OCI-LY1 (cell line): ENCODE measurements at regions not wholly inside any gene's neighbourhood (a gene's known extent, or its start where the extent isn't known, plus 50 kb on each side); places are given as distances from the start of the nearest gene placed in this dataset.

Source experiments
- H2AFZ ChIP-seq: fragments of 200-600 bp; sonication (generic), shearing (Covaris generic); 2 replicates; pipeline ENCODE4 v1.6.0; 2014; ENCODE audit warnings: antibody characterized with exemption, mild to moderate bottlenecking, low read length
- H3F3A ChIP-seq: fragments of 200-600 bp; sonication (generic), shearing (Covaris generic); 2 replicates; pipeline ENCODE4 v1.6.0; 2014; ENCODE audit warnings: mild to moderate bottlenecking, antibody characterized with exemption, low read length, moderate library complexity; ENCODE audit not compliant: insufficient read depth
- H3K27ac ChIP-seq: fragments of 200-600 bp; sonication (generic); 2 replicates; pipeline ENCODE4 v1.5.1; 2014; ENCODE audit warnings: low read length, mixed run types, mild to moderate bottlenecking, low read depth; ENCODE audit not compliant: poor library complexity, severe bottlenecking
- H3K27me3 ChIP-seq: fragments of 200-600 bp; sonication (generic); 2 replicates; pipeline ENCODE4 v1.6.0; 2014; ENCODE audit warnings: antibody characterized with exemption, mild to moderate bottlenecking, low read length, moderate library complexity; ENCODE audit not compliant: insufficient read depth
- H3K36me3 ChIP-seq: fragments of 200-600 bp; sonication (generic); 2 replicates; pipeline ENCODE4 v1.6.1; 2014; ENCODE audit warnings: mild to moderate bottlenecking, antibody characterized with exemption, low read length, moderate library complexity, mixed read lengths; ENCODE audit not compliant: insufficient read depth
- H3K4me1 ChIP-seq: fragments of 200-600 bp; sonication (generic); 2 replicates; pipeline ENCODE4 v1.5.1; 2014; ENCODE audit warnings: mild to moderate bottlenecking, low read length, moderate library complexity; ENCODE audit not compliant: insufficient read depth, severe bottlenecking
- H3K4me2 ChIP-seq: fragments of 200-600 bp; sonication (generic), shearing (Covaris generic); 2 replicates; pipeline ENCODE4 v1.6.1; 2014; ENCODE audit warnings: low read length
- H3K4me3 ChIP-seq: fragments of 200-600 bp; sonication (generic); 2 replicates; pipeline ENCODE4 v1.5.1; 2014; ENCODE audit warnings: low read length, low read depth, mild to moderate bottlenecking, mixed read lengths; ENCODE audit not compliant: poor library complexity, severe bottlenecking
- H3K79me2 ChIP-seq: fragments of 200-600 bp; shearing (Covaris generic); 2 replicates; pipeline ENCODE4 v1.6.1; 2016; ENCODE audit warnings: mixed run types, low read length, mixed read lengths; ENCODE audit not compliant: insufficient read depth
- H3K9ac ChIP-seq: fragments of 200-600 bp; sonication (generic), shearing (Covaris generic); 2 replicates; pipeline ENCODE4 v1.6.1; 2014; ENCODE audit warnings: mild to moderate bottlenecking, low read length, mixed read lengths
- H3K9me2 ChIP-seq: fragments of 200-600 bp; sonication (generic), shearing (Covaris generic); 2 replicates; pipeline ENCODE4 v1.6.1; 2014; ENCODE audit warnings: low read depth, mild to moderate bottlenecking, low read length, mixed read lengths
- H3K9me3 ChIP-seq: fragments of 200-600 bp; shearing (Covaris generic); 2 replicates; pipeline ENCODE4 v1.6.1; 2014; ENCODE audit warnings: low read length, mixed read lengths
- H4K20me1 ChIP-seq: fragments of 200-600 bp; sonication (generic), shearing (Covaris generic); 2 replicates; pipeline ENCODE4 v1.6.0; 2016; ENCODE audit warnings: mild to moderate bottlenecking, low read length; ENCODE audit not compliant: insufficient read depth
- EZH2 ChIP-seq: fragments of 200-600 bp; sonication (generic), shearing (Covaris generic); IDR thresholded peaks from 2 replicates; pipeline ENCODE4 v1.8.0; 2017; ENCODE audit warnings: borderline replicate concordance, mixed run types, mild to moderate bottlenecking, antibody characterized with exemption, low read length, moderate library complexity, mixed read lengths
- TF ChIP-seq, protein P1 (sequence below): fragments of 200-600 bp; sonication (generic), shearing (Covaris generic); IDR thresholded peaks from 2 replicates; pipeline ENCODE4 v1.5.1; 2017; ENCODE audit warnings: mild to moderate bottlenecking, antibody characterized with exemption, low read length, moderate library complexity, mixed read lengths

- Histone ChIP-seq H3K79me2 (no peaks in the 10 kb centered on the region), H3K9ac (no peak overlapping the region), H3F3A (no peaks in the 10 kb centered on the region), H3K9me2 (no peaks in the 10 kb centered on the region), H3K4me1 (no peaks in the 10 kb centered on the region), H3K36me3 (no peaks in the 10 kb centered on the region), H4K20me1 (no peaks in the 10 kb centered on the region), H3K4me3 (no peak overlapping the region), H3K9me3 (no peaks in the 10 kb centered on the region), H3K4me2 (no peak overlapping the region), H3K27ac (no peak overlapping the region), H3K27me3 (no peaks in the 10 kb centered on the region; the same call in 1 of the 2 replicates), H2AFZ (no peak overlapping the region)
- no peak for TF ChIP-seq EZH2
- TF ChIP-seq, protein P1, sequence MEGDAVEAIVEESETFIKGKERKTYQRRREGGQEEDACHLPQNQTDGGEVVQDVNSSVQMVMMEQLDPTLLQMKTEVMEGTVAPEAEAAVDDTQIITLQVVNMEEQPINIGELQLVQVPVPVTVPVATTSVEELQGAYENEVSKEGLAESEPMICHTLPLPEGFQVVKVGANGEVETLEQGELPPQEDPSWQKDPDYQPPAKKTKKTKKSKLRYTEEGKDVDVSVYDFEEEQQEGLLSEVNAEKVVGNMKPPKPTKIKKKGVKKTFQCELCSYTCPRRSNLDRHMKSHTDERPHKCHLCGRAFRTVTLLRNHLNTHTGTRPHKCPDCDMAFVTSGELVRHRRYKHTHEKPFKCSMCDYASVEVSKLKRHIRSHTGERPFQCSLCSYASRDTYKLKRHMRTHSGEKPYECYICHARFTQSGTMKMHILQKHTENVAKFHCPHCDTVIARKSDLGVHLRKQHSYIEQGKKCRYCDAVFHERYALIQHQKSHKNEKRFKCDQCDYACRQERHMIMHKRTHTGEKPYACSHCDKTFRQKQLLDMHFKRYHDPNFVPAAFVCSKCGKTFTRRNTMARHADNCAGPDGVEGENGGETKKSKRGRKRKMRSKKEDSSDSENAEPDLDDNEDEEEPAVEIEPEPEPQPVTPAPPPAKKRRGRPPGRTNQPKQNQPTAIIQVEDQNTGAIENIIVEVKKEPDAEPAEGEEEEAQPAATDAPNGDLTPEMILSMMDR = no peak
Measured at GRCh38 chr15:25493823-25494526, 55.2 kb upstream of the UBE3A start.

- no peaks in the 10 kb centered on the region for H3K9me2 ChIP-seq
Measured at GRCh38 chr15:25492315-25492714, 53.5 kb upstream of the UBE3A start.

More at GRCh38 chr15:25492315-25492714, 53.5 kb upstream of the UBE3A start:
- no peaks in the 10 kb centered on the region; the same call in 1 of the 2 replicates for H3K27me3 ChIP-seq
- no peaks in the 10 kb centered on the region for H3K36me3 ChIP-seq
- H2AFZ ChIP-seq = no peak overlapping the region
- no peaks in the 10 kb centered on the region for H3K79me2 ChIP-seq
- H3K9ac ChIP-seq = no peak overlapping the region
- H3K4me3 ChIP-seq = no peak overlapping the region
- no peaks in the 10 kb centered on the region for H3K9me3 ChIP-seq
- H3F3A ChIP-seq = no peaks in the 10 kb centered on the region
- no peak for TF ChIP-seq EZH2
- H3K27ac ChIP-seq = no peak overlapping the region
- no peaks in the 10 kb centered on the region for H3K4me1 ChIP-seq
- no peaks in the 10 kb centered on the region for H4K20me1 ChIP-seq
- no peak overlapping the region for H3K4me2 ChIP-seq
